NCI-H2107 treated with DMSO at 0.1 percent for 48 hours (cell line): ENCODE measurements at regions not wholly inside any gene's neighbourhood (a gene's known extent, or its start where the extent isn't known, plus 50 kb on each side); places are given as distances from the start of the nearest gene placed in this dataset.
"Not testable (repeated sequence)": the region's sequence is repeated elsewhere in the genome, so short reads cannot be mapped to it uniquely, and the experiment has no call there.

Experiments used
- DNase-seq: peaks from one replicate; lab custom pipeline; 2025; ENCODE audit not compliant: unreplicated experiment; lab: John Stamatoyannopoulos, UW

GRCh38 chr6:167392631-167393316 lies 67.9 kb downstream of the TTLL2 start:
- no peak for DNase-seq

GRCh38 chr6:167393731-167394130 lies 68.8 kb downstream of the TTLL2 start:
- DNase-seq = no peak

GRCh38 chr6:167394339-167394738 lies 69.5 kb downstream of the TTLL2 start:
- no peak for DNase-seq

- no peak for DNase-seq
Observed at GRCh38 chr6:167394820-167395219, 69.9 kb downstream of the TTLL2 start.

- no peak for DNase-seq
Observed at GRCh38 chr6:167396068-167396658, 71.3 kb downstream of the TTLL2 start.

GRCh38 chr6:167396659-167397490 lies 72.0 kb downstream of the TTLL2 start:
- DNase-seq = no peak

- DNase-seq = no peak
Observed at GRCh38 chr6:167397712-167398111, 72.8 kb downstream of the TTLL2 start.

GRCh38 chr6:167398214-167399050 lies 73.5 kb downstream of the TTLL2 start:
- DNase-seq = no peak

GRCh38 chr6:167399051-167399387 lies 74.1 kb downstream of the TTLL2 start:
- no peak for DNase-seq

- no peak for DNase-seq
Observed at GRCh38 chr6:167399599-167399998, 74.7 kb downstream of the TTLL2 start.

- DNase-seq = no peak
Observed at GRCh38 chr6:167400482-167401138, 75.7 kb downstream of the TTLL2 start.

GRCh38 chr6:167401525-167402194 lies 76.8 kb downstream of the TTLL2 start:
- peak; percentile 31 for DNase-seq

- no peak for DNase-seq
Observed at GRCh38 chr6:167402195-167402686, 77.4 kb downstream of the TTLL2 start.

- no peak for DNase-seq
Observed at GRCh38 chr6:167403427-167403826, 78.5 kb downstream of the TTLL2 start.

- DNase-seq = no peak
Observed at GRCh38 chr6:167404385-167405049, 79.6 kb downstream of the TTLL2 start.

- DNase-seq = no peak
Observed at GRCh38 chr6:167405778-167406532, 81.1 kb downstream of the TTLL2 start.

- not testable (repeated sequence) for DNase-seq
Observed at GRCh38 chr6:167406533-167407238, 81.8 kb downstream of the TTLL2 start.
